ENCODE measurements at regions not wholly inside any gene's neighbourhood (a gene's known extent, or its start where the extent isn't known, plus 50 kb on each side); places are given as distances from the start of the nearest gene placed in this dataset.

DNA sequence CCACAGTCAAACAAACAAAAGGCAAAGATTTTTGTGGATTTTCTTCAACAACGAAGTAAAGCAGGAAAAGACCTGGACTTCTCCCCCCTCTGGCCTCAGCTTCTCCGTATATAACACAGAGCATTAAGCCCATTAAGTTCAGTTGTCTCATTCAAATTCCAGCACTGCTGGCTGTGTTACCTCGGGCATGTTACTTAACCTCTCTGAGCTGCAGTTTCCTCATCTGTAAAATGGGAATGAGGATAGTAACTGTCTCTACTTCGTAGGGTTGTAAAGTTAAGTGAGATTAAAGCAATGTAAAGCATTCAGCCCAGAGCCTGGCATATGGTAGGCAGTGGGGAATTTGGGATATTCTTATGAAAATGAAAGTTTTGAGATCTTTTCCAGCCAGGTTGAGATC lies 92.7 kb upstream of the SMIM23 start:
- H3K27ac ChIP-seq, result no peak overlapping the region
- H3K9me3 ChIP-seq, result no peaks in the 10 kb centered on the region

DNA sequence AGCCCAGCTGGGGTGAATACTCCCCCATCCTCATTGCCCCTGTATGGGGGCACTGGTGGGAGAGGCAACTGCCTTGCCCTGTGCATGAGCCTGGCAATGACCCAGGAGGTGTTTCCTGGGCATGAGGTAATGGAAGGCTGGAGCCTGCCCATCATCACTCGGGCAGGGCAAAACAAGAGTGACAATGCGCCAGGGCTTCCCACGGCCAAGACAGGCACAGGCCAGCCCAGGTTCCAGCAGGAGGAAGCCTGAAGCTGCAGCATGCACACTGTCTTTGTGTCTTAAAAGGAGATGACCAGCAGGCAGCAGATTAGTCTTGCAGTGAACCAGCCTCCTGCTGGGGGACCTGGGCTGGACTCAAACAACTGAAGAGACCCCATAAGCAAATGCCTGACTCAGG lies 92.2 kb upstream of the SMIM23 start:
- no peaks in the 10 kb centered on the region for H3K36me3 ChIP-seq
- H3K4me3 ChIP-seq (ENCODE audit: low read depth in 1 of 2, low read length in 1 of 2), result no peak overlapping the region
- no peak overlapping the region for H3K27ac ChIP-seq
- H3K4me1 ChIP-seq (ENCODE audit: control insufficient read depth in 1 of 2, insufficient read depth in 1 of 2, low read depth in 1 of 2, low read length in 1 of 2), result no peaks in the 10 kb centered on the region
- H3K9me3 ChIP-seq, result no peaks in the 10 kb centered on the region
- TF ChIP-seq, protein P1, sequence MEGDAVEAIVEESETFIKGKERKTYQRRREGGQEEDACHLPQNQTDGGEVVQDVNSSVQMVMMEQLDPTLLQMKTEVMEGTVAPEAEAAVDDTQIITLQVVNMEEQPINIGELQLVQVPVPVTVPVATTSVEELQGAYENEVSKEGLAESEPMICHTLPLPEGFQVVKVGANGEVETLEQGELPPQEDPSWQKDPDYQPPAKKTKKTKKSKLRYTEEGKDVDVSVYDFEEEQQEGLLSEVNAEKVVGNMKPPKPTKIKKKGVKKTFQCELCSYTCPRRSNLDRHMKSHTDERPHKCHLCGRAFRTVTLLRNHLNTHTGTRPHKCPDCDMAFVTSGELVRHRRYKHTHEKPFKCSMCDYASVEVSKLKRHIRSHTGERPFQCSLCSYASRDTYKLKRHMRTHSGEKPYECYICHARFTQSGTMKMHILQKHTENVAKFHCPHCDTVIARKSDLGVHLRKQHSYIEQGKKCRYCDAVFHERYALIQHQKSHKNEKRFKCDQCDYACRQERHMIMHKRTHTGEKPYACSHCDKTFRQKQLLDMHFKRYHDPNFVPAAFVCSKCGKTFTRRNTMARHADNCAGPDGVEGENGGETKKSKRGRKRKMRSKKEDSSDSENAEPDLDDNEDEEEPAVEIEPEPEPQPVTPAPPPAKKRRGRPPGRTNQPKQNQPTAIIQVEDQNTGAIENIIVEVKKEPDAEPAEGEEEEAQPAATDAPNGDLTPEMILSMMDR (IDR thresholded peaks at IDR 0.05), result no peak
- H3K27me3 ChIP-seq, result no peaks in the 10 kb centered on the region

More for the DNA sequence above, 92.7 kb upstream of the SMIM23 start:
- no peaks in the 10 kb centered on the region for H3K27me3 ChIP-seq
- TF ChIP-seq, protein P1 (IDR thresholded peaks at IDR 0.05), result no peak
- H3K4me3 ChIP-seq (ENCODE audit: low read depth in 1 of 2, low read length in 1 of 2), result no peak overlapping the region
- no peaks in the 10 kb centered on the region for H3K36me3 ChIP-seq
- H3K4me1 ChIP-seq (ENCODE audit: control insufficient read depth in 1 of 2, insufficient read depth in 1 of 2, low read depth in 1 of 2, low read length in 1 of 2), result no peaks in the 10 kb centered on the region

DNA sequence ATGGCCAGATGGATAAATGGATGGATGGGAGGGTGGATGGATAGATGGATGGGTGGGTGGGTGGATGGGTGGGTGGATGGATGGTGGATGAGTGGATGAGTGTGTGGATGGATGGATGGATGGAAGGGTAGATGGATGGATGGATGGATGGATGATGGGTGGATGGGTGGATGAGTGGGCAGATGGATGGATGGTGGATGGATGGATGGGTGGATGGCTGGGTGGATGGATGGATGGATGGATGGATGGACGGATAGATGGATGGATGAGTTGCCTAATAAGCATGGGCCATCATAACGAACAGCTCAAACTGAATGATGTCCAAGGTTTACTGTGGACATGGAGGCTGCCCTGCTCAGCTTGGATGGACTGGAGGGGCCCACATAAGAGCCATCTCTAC lies 89.8 kb upstream of the SMIM23 start:
- H3K9me3 ChIP-seq, result no peaks in the 10 kb centered on the region
- TF ChIP-seq, protein P1 (IDR thresholded peaks at IDR 0.05), result no peak
- H3K27me3 ChIP-seq, result no peaks in the 10 kb centered on the region
- no peaks in the 10 kb centered on the region for H3K4me1 ChIP-seq (ENCODE audit: control insufficient read depth in 1 of 2, insufficient read depth in 1 of 2, low read depth in 1 of 2, low read length in 1 of 2)
- no peak overlapping the region for H3K27ac ChIP-seq
- H3K4me3 ChIP-seq (ENCODE audit: low read depth in 1 of 2, low read length in 1 of 2), result no peak overlapping the region
- H3K36me3 ChIP-seq, result no peaks in the 10 kb centered on the region

DNA sequence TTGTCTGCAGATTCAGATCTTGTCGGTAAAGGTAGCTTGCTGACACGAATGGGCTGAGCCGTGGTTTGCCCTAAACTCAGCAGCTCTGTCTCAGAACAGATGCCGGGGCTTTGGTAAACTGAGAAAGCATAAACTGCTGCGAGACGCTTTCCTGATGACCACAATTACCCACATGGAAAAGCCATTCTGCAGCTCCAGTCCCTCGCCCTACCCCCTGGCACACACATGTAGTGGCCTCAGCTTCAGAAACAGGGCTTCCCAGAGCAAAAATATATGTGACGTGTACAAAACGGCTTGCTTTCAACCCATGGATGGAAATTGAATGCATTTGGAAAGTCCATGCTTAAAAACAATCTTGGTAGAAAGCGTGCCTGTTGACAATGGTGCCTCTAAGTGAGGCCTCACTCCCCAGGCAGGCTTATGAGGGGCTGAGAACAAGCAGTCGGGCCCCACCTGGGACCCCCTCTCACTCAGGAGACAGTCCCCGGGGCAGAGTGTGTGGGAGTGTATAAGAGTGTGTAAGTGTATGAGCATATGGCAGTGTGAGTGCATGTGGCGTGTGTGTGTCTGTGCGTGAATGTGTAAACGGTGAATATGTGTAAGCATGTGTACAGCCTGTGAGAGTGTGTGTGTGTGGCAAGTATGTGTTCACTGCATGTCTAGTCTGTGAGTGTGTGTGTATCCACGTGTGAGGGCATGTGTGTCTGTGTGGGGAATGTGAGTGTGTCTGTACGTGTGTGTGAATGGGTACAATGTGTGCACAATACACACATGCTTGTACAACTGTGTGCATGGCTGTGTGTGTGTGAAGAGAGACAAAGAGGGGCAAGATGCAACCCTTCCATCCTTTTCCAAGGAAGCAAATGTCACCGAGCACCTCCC lies 88.2 kb upstream of the SMIM23 start:
- H3K36me3 ChIP-seq, result no peaks in the 10 kb centered on the region
- no peaks in the 10 kb centered on the region for H3K4me1 ChIP-seq (ENCODE audit: control insufficient read depth in 1 of 2, insufficient read depth in 1 of 2, low read depth in 1 of 2, low read length in 1 of 2)
- no peak overlapping the region for H3K27ac ChIP-seq
- TF ChIP-seq, protein P1 (IDR thresholded peaks at IDR 0.05), result no peak
- H3K9me3 ChIP-seq, result no peaks in the 10 kb centered on the region
- H3K27me3 ChIP-seq, result no peaks in the 10 kb centered on the region
- no peak overlapping the region for H3K4me3 ChIP-seq (ENCODE audit: low read depth in 1 of 2, low read length in 1 of 2)

DNA sequence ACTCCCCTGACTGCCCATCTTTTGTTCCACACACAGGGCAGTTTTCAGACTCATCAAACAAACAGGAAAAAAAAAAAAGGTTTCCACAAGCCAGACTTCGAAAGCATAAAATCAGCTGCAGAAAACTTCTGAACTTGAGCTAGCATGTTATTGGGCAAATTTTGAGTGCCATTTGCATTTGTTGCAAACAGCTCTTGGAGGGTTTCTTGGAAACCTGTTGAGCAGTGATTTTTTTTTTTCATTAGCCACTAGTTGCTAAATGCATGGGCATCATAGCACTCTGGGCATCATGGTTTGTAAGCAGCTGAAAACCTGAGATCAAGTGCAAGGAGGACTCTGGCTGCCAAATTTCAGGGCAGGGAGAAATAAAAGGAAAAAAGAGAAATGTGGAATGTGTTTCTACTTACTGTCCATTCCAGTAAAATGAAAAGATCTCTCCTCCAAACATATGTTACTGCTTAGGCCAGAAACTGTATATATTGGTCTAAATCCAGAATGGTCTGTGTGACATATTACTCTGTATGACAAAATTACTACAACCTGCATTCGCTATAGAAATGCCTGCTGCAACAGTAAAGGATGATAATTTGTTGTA lies 85.2 kb upstream of the SMIM23 start:
- no peaks in the 10 kb centered on the region for H3K9me3 ChIP-seq
- no peaks in the 10 kb centered on the region for H3K4me1 ChIP-seq (ENCODE audit: control insufficient read depth in 1 of 2, insufficient read depth in 1 of 2, low read depth in 1 of 2, low read length in 1 of 2)
- TF ChIP-seq, protein P1 (IDR thresholded peaks at IDR 0.05), result no peak
- no peak overlapping the region for H3K27ac ChIP-seq
- H3K27me3 ChIP-seq, result no peaks in the 10 kb centered on the region
- no peak overlapping the region for H3K4me3 ChIP-seq (ENCODE audit: low read depth in 1 of 2, low read length in 1 of 2)
- no peaks in the 10 kb centered on the region for H3K36me3 ChIP-seq
